Gastroesophageal sphincter (tissue), 3 donors: ENCODE measurements at regions not wholly inside any gene's neighbourhood (a gene's known extent, or its start where the extent isn't known, plus 50 kb on each side); places are given as distances from the start of the nearest gene placed in this dataset.

Experiments used
- CTCF ChIP-seq, 4 experiments: fragments of 200-600 bp in 2 of 4; fragments of 450-650 bp in 2 of 4; sonication (generic) in 1 of 4; IDR thresholded peaks; one replicate each; pipeline ENCODE4 v1.5.1; 2017 to 2019; ENCODE audit warnings: antibody characterized with exemption in 4 of 4, mild to moderate bottlenecking in 2 of 4, moderate library complexity in 2 of 4
- POLR2A ChIP-seq, 2 donors: fragments of 450-650 bp; IDR thresholded peaks; one replicate each; pipeline ENCODE4 v1.6.1; 2017; ENCODE audit warnings: antibody characterized with exemption in 2 of 2, mild to moderate bottlenecking in 2 of 2, moderate library complexity in 1 of 2
- POLR2AphosphoS5 ChIP-seq: sonication (generic); formaldehyde crosslinking; IDR thresholded peaks from one replicate; pipeline ENCODE4 v1.6.1; 2017; ENCODE audit warnings: antibody characterized with exemption

GRCh38 chr5:56330167-56330566 is 97.0 kb upstream of the ANKRD55 start:
- TF ChIP-seq CTCF (IDR thresholded peaks at IDR 0.05), result no peak
- TF ChIP-seq POLR2AphosphoS5, result no peak
- no peak for TF ChIP-seq POLR2A (IDR thresholded peaks at IDR 0.05)
